ENCODE measurements at regions not wholly inside any gene's neighbourhood (a gene's known extent, or its start where the extent isn't known, plus 50 kb on each side); places are given as distances from the start of the nearest gene placed in this dataset.

- no peak for DNase-seq
These were observed 187.0 kb upstream of the ATP2B1 start for GRCh38 chr12:89895591-89895990.

- DNase-seq: no peak
These were observed 186.5 kb upstream of the ATP2B1 start for GRCh38 chr12:89895101-89895500.

- DNase-seq: peak; percentile 36
These were observed 185.5 kb upstream of the ATP2B1 start for GRCh38 chr12:89893972-89894706.

GRCh38 chr12:89892436-89892835 lies 183.8 kb upstream of the ATP2B1 start:
- DNase-seq: no peak

GRCh38 chr12:89891933-89892332 lies 183.3 kb upstream of the ATP2B1 start:
- no peak for DNase-seq

GRCh38 chr12:89890161-89890560 lies 181.5 kb upstream of the ATP2B1 start:
- DNase-seq: no peak

- no peak for DNase-seq
These were observed 180.4 kb upstream of the ATP2B1 start for GRCh38 chr12:89889062-89889461.

- DNase-seq: no peak
These were observed 176.3 kb upstream of the ATP2B1 start for GRCh38 chr12:89884952-89885351.

GRCh38 chr12:89884416-89884898 lies 175.8 kb upstream of the ATP2B1 start:
- DNase-seq: no peak

GRCh38 chr12:89883630-89884389 lies 175.2 kb upstream of the ATP2B1 start:
- DNase-seq: no peak

- DNase-seq: no peak
These were observed 174.2 kb upstream of the ATP2B1 start for GRCh38 chr12:89882792-89883191.

- DNase-seq: no peak
These were observed 173.4 kb upstream of the ATP2B1 start for GRCh38 chr12:89882050-89882449.

- DNase-seq: no peak
These were observed 172.2 kb upstream of the ATP2B1 start for GRCh38 chr12:89880690-89881350.

GRCh38 chr12:89879766-89880165 lies 171.1 kb upstream of the ATP2B1 start:
- no peak for DNase-seq

- DNase-seq: no peak
These were observed 170.3 kb upstream of the ATP2B1 start for GRCh38 chr12:89878950-89879349.

GRCh38 chr12:89878327-89878726 lies 169.7 kb upstream of the ATP2B1 start:
- no peak for DNase-seq

- DNase-seq: no peak
These were observed 169.0 kb upstream of the ATP2B1 start for GRCh38 chr12:89877671-89878070.

GRCh38 chr12:89877136-89877535 lies 168.5 kb upstream of the ATP2B1 start:
- no peak for DNase-seq

GRCh38 chr12:89875809-89876208 lies 167.2 kb upstream of the ATP2B1 start:
- DNase-seq: no peak

GRCh38 chr12:89875225-89875624 lies 166.6 kb upstream of the ATP2B1 start:
- no peak for DNase-seq

- no peak for DNase-seq
These were observed 165.5 kb upstream of the ATP2B1 start for GRCh38 chr12:89874146-89874545.

- DNase-seq: no peak
These were observed 165.1 kb upstream of the ATP2B1 start for GRCh38 chr12:89873745-89874144.

GRCh38 chr12:89872922-89873630 lies 164.4 kb upstream of the ATP2B1 start:
- no peak for DNase-seq
